ENCODE measurements at regions not wholly inside any gene's neighbourhood (a gene's known extent, or its start where the extent isn't known, plus 50 kb on each side); places are given as distances from the start of the nearest gene placed in this dataset.
"Not testable (repeated sequence)": the region's sequence is repeated elsewhere in the genome, so short reads cannot be mapped to it uniquely, and the experiment has no call there.

- H3K27me3 Mint-ChIP-seq (ENCODE audit: insufficient read depth) = peaks cover 1% of the 10 kb centered on the region; the same call in 1 of the 2 replicates
- no peak for DNase-seq
- TF ChIP-seq CTCF (IDR thresholded peaks at IDR 0.05) = no peak
- no peak overlapping the region for H3K27ac Mint-ChIP-seq
- peak overlapping the region; percentile 5; the same call in 1 of the 2 replicates for H3K4me3 Mint-ChIP-seq
- H3K36me3 Mint-ChIP-seq (ENCODE audit: low read depth) = no peaks in the 10 kb centered on the region
- H3K9me3 Mint-ChIP-seq = peaks cover 35% of the 10 kb centered on the region
- no peaks in the 10 kb centered on the region for H3K4me1 Mint-ChIP-seq (ENCODE audit: low read depth)
Observed at GRCh38 chr10:25820472-25820871, 113.6 kb upstream of the MYO3A start.

- no peaks in the 10 kb centered on the region for H3K4me1 Mint-ChIP-seq (ENCODE audit: low read depth)
- H3K27me3 Mint-ChIP-seq (ENCODE audit: insufficient read depth) = peaks cover 1% of the 10 kb centered on the region; the same call in 1 of the 2 replicates
- no peak overlapping the region for H3K27ac Mint-ChIP-seq
- H3K36me3 Mint-ChIP-seq (ENCODE audit: low read depth) = no peaks in the 10 kb centered on the region
- peaks cover 35% of the 10 kb centered on the region for H3K9me3 Mint-ChIP-seq
- no peak for DNase-seq
- no peak for TF ChIP-seq CTCF (IDR thresholded peaks at IDR 0.05)
- H3K4me3 Mint-ChIP-seq = peak overlapping the region; percentile 5; the same call in 1 of the 2 replicates
Observed at GRCh38 chr10:25820874-25821273, 113.2 kb upstream of the MYO3A start.

- no peak overlapping the region for H3K4me3 Mint-ChIP-seq
- no peak overlapping the region for H3K27ac Mint-ChIP-seq
- H3K9me3 Mint-ChIP-seq = peaks cover 41% of the 10 kb centered on the region
- no peaks in the 10 kb centered on the region for H3K36me3 Mint-ChIP-seq (ENCODE audit: low read depth)
- no peaks in the 10 kb centered on the region for H3K4me1 Mint-ChIP-seq (ENCODE audit: low read depth)
- no peak for TF ChIP-seq CTCF (IDR thresholded peaks at IDR 0.05)
- peaks cover 1% of the 10 kb centered on the region; the same call in 1 of the 2 replicates for H3K27me3 Mint-ChIP-seq (ENCODE audit: insufficient read depth)
- DNase-seq = no peak
Observed at GRCh38 chr10:25824050-25824449, 110.0 kb upstream of the MYO3A start.

GRCh38 chr10:25828475-25828874 is 105.6 kb upstream of the MYO3A start:
- no peaks in the 10 kb centered on the region for H3K27me3 Mint-ChIP-seq (ENCODE audit: insufficient read depth)
- no peaks in the 10 kb centered on the region for H3K4me1 Mint-ChIP-seq (ENCODE audit: low read depth)
- no peaks in the 10 kb centered on the region for H3K36me3 Mint-ChIP-seq (ENCODE audit: low read depth)
- no peak overlapping the region for H3K4me3 Mint-ChIP-seq
- no peak for DNase-seq
- no peak for TF ChIP-seq CTCF (IDR thresholded peaks at IDR 0.05)
- no peak overlapping the region for H3K27ac Mint-ChIP-seq
- peaks cover 35% of the 10 kb centered on the region for H3K9me3 Mint-ChIP-seq

GRCh38 chr10:25831080-25831479 is 102.9 kb upstream of the MYO3A start:
- H3K27me3 Mint-ChIP-seq (ENCODE audit: insufficient read depth) = no peaks in the 10 kb centered on the region
- H3K27ac Mint-ChIP-seq = no peak overlapping the region
- H3K4me3 Mint-ChIP-seq = no peak overlapping the region
- DNase-seq = no peak
- no peaks in the 10 kb centered on the region for H3K36me3 Mint-ChIP-seq (ENCODE audit: low read depth)
- no peaks in the 10 kb centered on the region for H3K4me1 Mint-ChIP-seq (ENCODE audit: low read depth)
- no peak for TF ChIP-seq CTCF (IDR thresholded peaks at IDR 0.05)
- H3K9me3 Mint-ChIP-seq = peaks cover 28% of the 10 kb centered on the region

- Mint-ChIP-seq H3K27ac (no peak overlapping the region), H3K9me3 (peaks cover 30% of the 10 kb centered on the region), H3K27me3 (ENCODE audit: insufficient read depth) (no peaks in the 10 kb centered on the region), H3K4me1 (ENCODE audit: low read depth) (no peaks in the 10 kb centered on the region), H3K36me3 (ENCODE audit: low read depth) (no peaks in the 10 kb centered on the region), H3K4me3 (no peak overlapping the region)
- TF ChIP-seq CTCF (IDR thresholded peaks at IDR 0.05) = no peak
- DNase-seq = no peak
Observed at GRCh38 chr10:25839683-25840082, 94.3 kb upstream of the MYO3A start.

GRCh38 chr10:25840875-25841274 is 93.2 kb upstream of the MYO3A start:
- H3K36me3 Mint-ChIP-seq (ENCODE audit: low read depth); H3K27me3 Mint-ChIP-seq (ENCODE audit: insufficient read depth); DNase-seq; H3K27ac Mint-ChIP-seq; H3K4me3 Mint-ChIP-seq; H3K4me1 Mint-ChIP-seq (ENCODE audit: low read depth): not testable (repeated sequence)
- peaks cover 36% of the 10 kb centered on the region for H3K9me3 Mint-ChIP-seq
